ENCODE measurements at regions not wholly inside any gene's neighbourhood (a gene's known extent, or its start where the extent isn't known, plus 50 kb on each side); places are given as distances from the start of the nearest gene placed in this dataset.

- in situ Hi-C loops (cut with HindIII; ENCODE audit: extremely low pct_ligation_motif_present, low pct_unique_long_range_greater_than_20kb) (no loop called here), intact Hi-C loops (cut with micrococcal nuclease; ENCODE audit: unreplicated experiment) (no loop called here)
- Histone ChIP-seq H3K4me3 (replicated peaks in 1 of 3; ENCODE audit: insufficient read depth in 1 of 3, low read depth in 2 of 3, low read length in 3 of 3) (no peak overlapping the region), H4K20me1 (ENCODE audit: insufficient read depth, low read length) (no peaks in the 10 kb centered on the region), H3K4me1 (ENCODE audit: insufficient read depth, low read length) (no peaks in the 10 kb centered on the region), H3K9ac (ENCODE audit: insufficient read depth, low read depth, low read length) (no peak overlapping the region), H3K36me3 (replicated peaks in 1 of 2; ENCODE audit: control insufficient read depth in 1 of 2, insufficient read depth in 2 of 2, low read length in 2 of 2) (no peaks in the 10 kb centered on the region), H2AFZ (ENCODE audit: low read length) (no peak overlapping the region), H3K9me3 (ENCODE audit: low read length) (no peaks in the 10 kb centered on the region; the same call in 1 of the 2 replicates), H3K4me2 (ENCODE audit: low read depth, low read length) (no peak overlapping the region), H3K79me2 (ENCODE audit: insufficient read depth, low read length) (no peaks in the 10 kb centered on the region), H3K27ac (ENCODE audit: extremely low read length, insufficient read depth, low read length) (no peak overlapping the region), H3K27me3 (ENCODE audit: control insufficient read depth in 1 of 2, insufficient read depth in 2 of 2, low read length in 2 of 2) (no peaks in the 10 kb centered on the region)
- WGBS (ENCODE audit: low lambda C conversion rate) = 1% methylated on average over 2 of the region's 2 CpGs
- CTCF ChIA-PET (ENCODE audit: low intra/inter-chr PET ratio, low total read pairs) = no interaction called here
- ATAC-seq (no peak), FAIRE-seq (no peak), DNase-seq (ENCODE audit: low spot score) (no peak)
- TF ChIP-seq RXRB (CRISPR knock-in tag; IDR thresholded peaks at IDR 0.05; ENCODE audit: borderline replicate concordance) = no peak
- BruUV-seq (replicated peaks) = no TSS peak
- POLR2A ChIA-PET = no interaction called here
These were observed 193.9 kb upstream of the MRPS30 start for GRCh38 chr5:44614845-44615244.

DNA sequence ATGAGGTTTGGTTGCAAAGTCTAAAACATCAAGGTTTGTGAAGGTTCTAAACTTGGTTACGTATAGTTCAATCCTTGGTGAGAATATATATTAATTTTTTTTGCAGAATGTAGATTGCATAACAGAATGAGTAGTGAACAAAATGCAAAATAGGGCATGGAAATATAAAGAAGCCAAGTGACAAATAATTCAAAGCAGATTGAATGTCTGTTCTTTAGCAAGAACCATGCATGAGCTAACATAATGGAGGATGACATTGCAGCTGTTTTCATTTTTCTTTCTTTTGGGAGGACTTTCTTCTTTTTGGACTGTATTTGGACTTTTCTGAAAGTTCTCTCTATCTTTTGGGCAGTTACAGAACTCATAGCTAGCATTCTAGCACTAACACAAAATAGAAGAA lies 194.8 kb upstream of the MRPS30 start:
- no TSS peak for BruUV-seq (replicated peaks)
- Histone ChIP-seq H3K27ac (ENCODE audit: extremely low read length, insufficient read depth, low read length) (no peak overlapping the region), H3K4me2 (ENCODE audit: low read depth, low read length) (no peak overlapping the region), H3K9me3 (ENCODE audit: low read length) (no peaks in the 10 kb centered on the region; the same call in 1 of the 2 replicates), H3K9ac (ENCODE audit: insufficient read depth, low read depth, low read length) (no peak overlapping the region), H2AFZ (ENCODE audit: low read length) (no peak overlapping the region), H3K4me3 (replicated peaks in 1 of 3; ENCODE audit: insufficient read depth in 1 of 3, low read depth in 2 of 3, low read length in 3 of 3) (no peak overlapping the region), H3K4me1 (ENCODE audit: insufficient read depth, low read length) (no peaks in the 10 kb centered on the region), H3K79me2 (ENCODE audit: insufficient read depth, low read length) (no peaks in the 10 kb centered on the region), H4K20me1 (ENCODE audit: insufficient read depth, low read length) (no peaks in the 10 kb centered on the region), H3K36me3 (replicated peaks in 1 of 2; ENCODE audit: control insufficient read depth in 1 of 2, insufficient read depth in 2 of 2, low read length in 2 of 2) (no peaks in the 10 kb centered on the region), H3K27me3 (ENCODE audit: control insufficient read depth in 1 of 2, insufficient read depth in 2 of 2, low read length in 2 of 2) (no peaks in the 10 kb centered on the region)
- ATAC-seq (no peak), DNase-seq (ENCODE audit: low spot score) (no peak), FAIRE-seq (no peak)
- ChIA-PET CTCF (ENCODE audit: low intra/inter-chr PET ratio, low total read pairs) (no interaction called here), POLR2A (no interaction called here)
- intact Hi-C loops (cut with micrococcal nuclease; ENCODE audit: unreplicated experiment) (no loop called here), in situ Hi-C loops (cut with HindIII; ENCODE audit: extremely low pct_ligation_motif_present, low pct_unique_long_range_greater_than_20kb) (no loop called here)
- WGBS (ENCODE audit: low lambda C conversion rate) = 50% methylated on average over 1 of the region's 1 CpG
- TF ChIP-seq SIX1 (CRISPR knock-in tag; IDR thresholded peaks at IDR 0.05; ENCODE audit: borderline replicate concordance) = no peak
- TF ChIP-seq, protein P1, sequence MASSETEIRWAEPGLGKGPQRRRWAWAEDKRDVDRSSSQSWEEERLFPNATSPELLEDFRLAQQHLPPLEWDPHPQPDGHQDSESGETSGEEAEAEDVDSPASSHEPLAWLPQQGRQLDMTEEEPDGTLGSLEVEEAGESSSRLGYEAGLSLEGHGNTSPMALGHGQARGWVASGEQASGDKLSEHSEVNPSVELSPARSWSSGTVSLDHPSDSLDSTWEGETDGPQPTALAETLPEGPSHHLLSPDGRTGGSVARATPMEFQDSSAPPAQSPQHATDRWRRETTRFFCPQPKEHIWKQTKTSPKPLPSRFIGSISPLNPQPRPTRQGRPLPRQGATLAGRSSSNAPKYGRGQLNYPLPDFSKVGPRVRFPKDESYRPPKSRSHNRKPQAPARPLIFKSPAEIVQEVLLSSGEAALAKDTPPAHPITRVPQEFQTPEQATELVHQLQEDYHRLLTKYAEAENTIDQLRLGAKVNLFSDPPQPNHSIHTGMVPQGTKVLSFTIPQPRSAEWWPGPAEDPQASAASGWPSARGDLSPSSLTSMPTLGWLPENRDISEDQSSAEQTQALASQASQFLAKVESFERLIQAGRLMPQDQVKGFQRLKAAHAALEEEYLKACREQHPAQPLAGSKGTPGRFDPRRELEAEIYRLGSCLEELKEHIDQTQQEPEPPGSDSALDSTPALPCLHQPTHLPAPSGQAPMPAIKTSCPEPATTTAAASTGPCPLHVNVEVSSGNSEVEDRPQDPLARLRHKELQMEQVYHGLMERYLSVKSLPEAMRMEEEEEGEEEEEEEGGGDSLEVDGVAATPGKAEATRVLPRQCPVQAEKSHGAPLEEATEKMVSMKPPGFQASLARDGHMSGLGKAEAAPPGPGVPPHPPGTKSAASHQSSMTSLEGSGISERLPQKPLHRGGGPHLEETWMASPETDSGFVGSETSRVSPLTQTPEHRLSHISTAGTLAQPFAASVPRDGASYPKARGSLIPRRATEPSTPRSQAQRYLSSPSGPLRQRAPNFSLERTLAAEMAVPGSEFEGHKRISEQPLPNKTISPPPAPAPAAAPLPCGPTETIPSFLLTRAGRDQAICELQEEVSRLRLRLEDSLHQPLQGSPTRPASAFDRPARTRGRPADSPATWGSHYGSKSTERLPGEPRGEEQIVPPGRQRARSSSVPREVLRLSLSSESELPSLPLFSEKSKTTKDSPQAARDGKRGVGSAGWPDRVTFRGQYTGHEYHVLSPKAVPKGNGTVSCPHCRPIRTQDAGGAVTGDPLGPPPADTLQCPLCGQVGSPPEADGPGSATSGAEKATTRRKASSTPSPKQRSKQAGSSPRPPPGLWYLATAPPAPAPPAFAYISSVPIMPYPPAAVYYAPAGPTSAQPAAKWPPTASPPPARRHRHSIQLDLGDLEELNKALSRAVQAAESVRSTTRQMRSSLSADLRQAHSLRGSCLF (CRISPR knock-in tag; IDR thresholded peaks at IDR 0.05; ENCODE audit: borderline replicate concordance) = no peak

Data from HepG2 (cell line).